22Rv1 (cell line): ENCODE measurements at regions not wholly inside any gene's neighbourhood (a gene's known extent, or its start where the extent isn't known, plus 50 kb on each side); places are given as distances from the start of the nearest gene placed in this dataset.

Experiments
- ZFX ChIP-seq: fragments of 450-650 bp; IDR thresholded peaks from 2 replicates; pipeline ENCODE4 v1.6.1; 2017; ENCODE audit warnings: antibody characterized with exemption, borderline replicate concordance
- TF ChIP-seq, protein P1 (sequence below): fragments of 450-650 bp; IDR thresholded peaks from 2 replicates; pipeline ENCODE4 v1.5.1; 2017; ENCODE audit warnings: mild to moderate bottlenecking

DNA sequence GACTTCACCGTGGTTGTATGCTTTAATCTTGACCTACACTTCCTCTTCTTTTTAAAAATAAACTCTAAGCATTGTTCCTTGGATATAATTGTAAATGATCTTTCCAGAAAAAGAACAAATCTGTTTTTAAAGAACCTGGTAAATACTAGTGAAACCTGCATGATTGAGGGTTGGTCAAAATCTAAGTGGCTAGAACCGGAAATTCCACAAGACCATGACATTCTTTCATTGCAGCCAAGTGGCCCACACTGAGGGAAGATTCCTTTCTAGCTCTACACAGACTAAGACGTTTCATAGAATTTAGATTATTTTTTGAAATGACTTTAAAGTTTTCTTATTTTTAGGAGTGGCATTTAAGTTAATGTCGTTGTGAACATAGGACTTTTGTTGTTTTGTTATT, 356.7 kb downstream of the NYAP2 start:
- TF ChIP-seq, protein P1, sequence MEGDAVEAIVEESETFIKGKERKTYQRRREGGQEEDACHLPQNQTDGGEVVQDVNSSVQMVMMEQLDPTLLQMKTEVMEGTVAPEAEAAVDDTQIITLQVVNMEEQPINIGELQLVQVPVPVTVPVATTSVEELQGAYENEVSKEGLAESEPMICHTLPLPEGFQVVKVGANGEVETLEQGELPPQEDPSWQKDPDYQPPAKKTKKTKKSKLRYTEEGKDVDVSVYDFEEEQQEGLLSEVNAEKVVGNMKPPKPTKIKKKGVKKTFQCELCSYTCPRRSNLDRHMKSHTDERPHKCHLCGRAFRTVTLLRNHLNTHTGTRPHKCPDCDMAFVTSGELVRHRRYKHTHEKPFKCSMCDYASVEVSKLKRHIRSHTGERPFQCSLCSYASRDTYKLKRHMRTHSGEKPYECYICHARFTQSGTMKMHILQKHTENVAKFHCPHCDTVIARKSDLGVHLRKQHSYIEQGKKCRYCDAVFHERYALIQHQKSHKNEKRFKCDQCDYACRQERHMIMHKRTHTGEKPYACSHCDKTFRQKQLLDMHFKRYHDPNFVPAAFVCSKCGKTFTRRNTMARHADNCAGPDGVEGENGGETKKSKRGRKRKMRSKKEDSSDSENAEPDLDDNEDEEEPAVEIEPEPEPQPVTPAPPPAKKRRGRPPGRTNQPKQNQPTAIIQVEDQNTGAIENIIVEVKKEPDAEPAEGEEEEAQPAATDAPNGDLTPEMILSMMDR: no peak
- no peak for TF ChIP-seq ZFX
